HepG2 (cell line): ENCODE measurements at regions not wholly inside any gene's neighbourhood (a gene's known extent, or its start where the extent isn't known, plus 50 kb on each side); places are given as distances from the start of the nearest gene placed in this dataset.

Experiments
- ATAC-seq: fragments of 200-7000 bp; cut with Tn5 transposase; 3 replicates; pipeline ENCODE4 v1.9.1; 2020; ENCODE audit warnings: mild to moderate bottlenecking, moderate library complexity
- BruUV-seq: library from RNA; stranded (reverse); fragments of 400-500 nt; replicated peaks from 2 replicates; lab custom pipeline; 2021; lab: Mats Ljungman, UMichigan
- CTCF ChIA-PET: fragments of 300-600 bp; formaldehyde crosslinking; extraction: SDS; loops from one replicate; lab custom pipeline; 2021; ENCODE audit warnings: low total read pairs, inconsistent platforms, low intra/inter-chr PET ratio; lab: Yijun Ruan, JAX
- POLR2A ChIA-PET: fragments of 350-600 bp; sonication (Branson Sonifier 250); formaldehyde crosslinking; loops from one replicate; lab custom pipeline; 2020; ENCODE audit warnings: antibody characterized with exemption, inconsistent platforms; lab: Yijun Ruan, JAX
- DNase-seq: peaks from one replicate; pipeline ENCODE4 v3.0.0-alpha.2; 2015; ENCODE audit warnings: low spot score
- FAIRE-seq: peaks from 3 replicates; lab custom pipeline; 2011; peaks lifted over from hg19 to GRCh38; lab: Jason Lieb, UNC
- H2AFZ ChIP-seq: one replicate; pipeline ENCODE4 v1.6.1; 2011; ENCODE audit warnings: low read length, inconsistent platforms
- H3K27ac ChIP-seq: fragments of 300-600 bp; 3 replicates; pipeline ENCODE4 v1.8.0; 2011; ENCODE audit warnings: mixed run types, mild to moderate bottlenecking, mixed read lengths, low read length, inconsistent platforms; ENCODE audit not compliant: insufficient read depth; ENCODE audit errors: extremely low read length
- H3K27me3 ChIP-seq, 2 experiments: fragments of 200-600 bp in 1 of 2; 2 replicates in 1 of 2; 3 replicates in 1 of 2; pipeline versions ENCODE4 v1.6.0 to v1.8.0; 2011; ENCODE audit warnings: low read length in 2 of 2, mild to moderate bottlenecking in 2 of 2, moderate library complexity in 2 of 2, inconsistent platforms in 1 of 2; ENCODE audit not compliant: insufficient read depth in 2 of 2, control insufficient read depth in 1 of 2
- H3K36me3 ChIP-seq, 2 experiments: fragments of 200-600 bp in 1 of 2; replicated peaks in 1 of 2; 2 replicates in 1 of 2; 3 replicates in 1 of 2; pipeline versions ENCODE4 v1.5.1 to v1.8.0; 2011; ENCODE audit warnings: low read length in 2 of 2, inconsistent platforms in 1 of 2; ENCODE audit not compliant: insufficient read depth in 2 of 2, control insufficient read depth in 1 of 2
- H3K4me1 ChIP-seq: 2 replicates; pipeline ENCODE4 v1.5.1; 2012; ENCODE audit warnings: low read length, inconsistent platforms; ENCODE audit not compliant: insufficient read depth
- H3K4me2 ChIP-seq: 2 replicates; pipeline ENCODE4 v1.6.0; 2011; ENCODE audit warnings: low read depth, low read length, inconsistent platforms
- H3K4me3 ChIP-seq, 3 experiments: fragments of 200-600 bp in 1 of 3; sonication (generic), shearing (Covaris generic) in 1 of 3; replicated peaks in 1 of 3; 2 replicates each; pipeline ENCODE4 v1.5.1; 2011 to 2016; ENCODE audit warnings: low read length in 3 of 3, inconsistent platforms in 2 of 3, low read depth in 2 of 3, mild to moderate bottlenecking in 2 of 3, control low read depth in 1 of 3, mixed read lengths in 1 of 3; ENCODE audit not compliant: insufficient read depth in 1 of 3
- H3K79me2 ChIP-seq: one replicate; pipeline ENCODE4 v1.6.1; 2011; ENCODE audit warnings: low read length, inconsistent platforms; ENCODE audit not compliant: insufficient read depth
- H3K9ac ChIP-seq: 2 replicates; pipeline ENCODE4 v1.6.0; 2011; ENCODE audit warnings: mild to moderate bottlenecking, low read depth, low read length, inconsistent platforms; ENCODE audit not compliant: insufficient read depth
- H3K9me3 ChIP-seq: 2 replicates; pipeline ENCODE4 v1.5.1; 2012; ENCODE audit warnings: mild to moderate bottlenecking, low read length
- H4K20me1 ChIP-seq: 2 replicates; pipeline ENCODE4 v1.6.0; 2011; ENCODE audit warnings: inconsistent platforms, mild to moderate bottlenecking, low read length, moderate library complexity; ENCODE audit not compliant: insufficient read depth
- ATM ChIP-seq: fragments of 450-650 bp; IDR thresholded peaks from 2 replicates; pipeline ENCODE4 v1.7.1; 2017; ENCODE audit warnings: mild to moderate bottlenecking, borderline replicate concordance
- CEBPG ChIP-seq: IDR thresholded peaks from 2 replicates; pipeline ENCODE4 v1.6.1; 2016
- PAX8 ChIP-seq: sonication (generic); formaldehyde crosslinking; IDR thresholded peaks from 2 replicates; pipeline ENCODE4 v1.8.0; 2022; ENCODE audit warnings: mild to moderate bottlenecking, missing genetic modification reagents, borderline replicate concordance
- RAD21 ChIP-seq: fragments of 450-650 bp; formaldehyde crosslinking; IDR thresholded peaks from 2 replicates; pipeline ENCODE4 v1.5.0; 2020; ENCODE audit warnings: mild to moderate bottlenecking
- SMC3 ChIP-seq: IDR thresholded peaks from 2 replicates; pipeline ENCODE4 v1.6.1; 2011; ENCODE audit warnings: low read length, improper control_type of control experiment
- STAG1 ChIP-seq: sonication (generic); formaldehyde crosslinking; IDR thresholded peaks from 2 replicates; pipeline ENCODE4 v1.4.0; 2020; ENCODE audit warnings: missing genetic modification reagents
- TP53 ChIP-seq: sonication (generic); formaldehyde crosslinking; conservative IDR thresholded peaks from 2 replicates; pipeline ENCODE4 v1.4.0; 2020; ENCODE audit warnings: missing genetic modification reagents
- WGBS: methylation state at CpG from one replicate; pipeline ENCODE4 v1.1.6; 2017; ENCODE audit warnings: low lambda C conversion rate; 5-methylcytosine and 5-hydroxymethylcytosine counted together
- in situ Hi-C: cut with HindIII; loops from 2 replicates; pipeline ENCODE4 v1.10.0; 2017; ENCODE audit warnings: low pct_unique_long_range_greater_than_20kb; ENCODE audit not compliant: extremely low pct_ligation_motif_present
- intact Hi-C: fragments of 100-400 bp; cut with micrococcal nuclease; formaldehyde crosslinking; loops from one replicate; pipeline ENCODE4 v1.10.0; 2022; ENCODE audit not compliant: unreplicated experiment
- TF ChIP-seq, protein P1 (sequence below): IDR thresholded peaks from 2 replicates; pipeline ENCODE4 v1.6.1; 2016
- TF ChIP-seq, protein P2 (sequence below): sonication (generic); formaldehyde crosslinking; IDR thresholded peaks from 2 replicates; pipeline ENCODE4 v1.5.1; 2020; ENCODE audit warnings: mild to moderate bottlenecking, missing genetic modification reagents, moderate library complexity
- TF ChIP-seq, protein P3 (sequence below): sonication (generic); formaldehyde crosslinking; IDR thresholded peaks from 2 replicates; pipeline ENCODE4 v1.5.0; 2020; ENCODE audit warnings: mild to moderate bottlenecking, missing genetic modification reagents, moderate library complexity

DNA sequence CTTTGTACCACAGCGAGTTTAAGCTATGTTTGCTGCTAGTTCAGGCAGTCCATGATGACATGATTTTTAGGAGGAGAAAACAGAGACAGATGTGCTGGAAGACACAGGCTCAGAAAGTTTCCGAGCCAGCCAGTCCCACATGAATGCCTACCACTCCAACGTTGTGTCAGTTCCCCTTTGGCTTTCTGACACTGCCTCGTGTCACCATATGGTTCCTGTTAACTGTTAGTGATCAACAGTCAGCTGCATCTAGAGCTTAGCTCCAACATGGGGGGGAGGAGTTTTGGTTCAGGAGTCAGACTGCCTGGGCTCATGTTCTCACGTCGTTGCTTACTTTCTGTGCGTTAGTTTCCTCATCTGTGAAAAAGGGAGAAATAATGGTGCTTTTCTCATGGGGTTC, 343.7 kb downstream of the MID1IP1 start (continued):
- TF ChIP-seq TP53 (CRISPR knock-in tag) (no peak), ATM (no peak)
- TF ChIP-seq, all 625 proteins: peak for 0

DNA sequence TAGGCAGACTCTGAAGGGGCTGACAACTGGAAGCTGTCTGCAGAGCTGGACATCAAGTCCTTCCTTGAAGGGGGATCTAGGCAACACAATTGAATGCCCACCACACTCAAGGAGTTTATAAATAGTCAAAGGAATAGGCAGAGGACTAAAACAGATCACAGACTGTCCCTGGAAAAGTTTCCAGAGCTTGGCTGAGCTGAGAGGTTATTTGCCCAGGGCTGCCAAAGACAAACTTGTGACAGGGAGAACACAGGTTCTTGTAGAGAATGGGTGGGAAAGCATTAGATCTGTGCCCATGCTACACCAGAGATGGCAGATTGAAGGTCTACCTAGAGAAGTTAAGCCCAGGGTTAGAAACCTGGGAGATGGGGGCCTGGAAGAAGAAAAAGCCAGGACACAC, 344.6 kb downstream of the MID1IP1 start:
- BruUV-seq: no TSS peak
- Histone ChIP-seq H3K27ac (no peak overlapping the region), H3K9me3 (no peaks in the 10 kb centered on the region), H3K4me1 (peaks cover 8% of the 10 kb centered on the region; the same call in 1 of the 2 replicates), H3K4me2 (no peak overlapping the region), H3K9ac (no peak overlapping the region), H4K20me1 (no peaks in the 10 kb centered on the region), H3K27me3 (no peaks in the 10 kb centered on the region), H3K4me3 (no peak overlapping the region), H3K36me3 (no peaks in the 10 kb centered on the region), H3K79me2 (no peaks in the 10 kb centered on the region), H2AFZ (no peak overlapping the region)
- DNase-seq: no peak
- POLR2A ChIA-PET: no interaction called here
- no peak for ATAC-seq
- in situ Hi-C loops (loop anchor here (10.0 kb wide), 1 partner anchor 391 kb away; no protein-coding TSS in a partner anchor), intact Hi-C loops (no loop called here)
- CTCF ChIA-PET: no interaction called here
- TF ChIP-seq, protein P1, sequence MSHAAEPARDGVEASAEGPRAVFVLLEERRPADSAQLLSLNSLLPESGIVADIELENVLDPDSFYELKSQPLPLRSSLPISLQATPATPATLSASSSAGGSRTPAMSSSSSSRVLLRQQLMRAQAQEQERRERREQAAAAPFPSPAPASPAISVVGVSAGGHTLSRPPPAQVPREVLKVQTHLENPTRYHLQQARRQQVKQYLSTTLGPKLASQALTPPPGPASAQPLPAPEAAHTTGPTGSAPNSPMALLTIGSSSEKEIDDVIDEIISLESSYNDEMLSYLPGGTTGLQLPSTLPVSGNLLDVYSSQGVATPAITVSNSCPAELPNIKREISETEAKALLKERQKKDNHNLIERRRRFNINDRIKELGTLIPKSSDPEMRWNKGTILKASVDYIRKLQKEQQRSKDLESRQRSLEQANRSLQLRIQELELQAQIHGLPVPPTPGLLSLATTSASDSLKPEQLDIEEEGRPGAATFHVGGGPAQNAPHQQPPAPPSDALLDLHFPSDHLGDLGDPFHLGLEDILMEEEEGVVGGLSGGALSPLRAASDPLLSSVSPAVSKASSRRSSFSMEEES: no peak
- TF ChIP-seq PAX8 (CRISPR knock-in tag): no peak
- FAIRE-seq: no peak

DNA sequence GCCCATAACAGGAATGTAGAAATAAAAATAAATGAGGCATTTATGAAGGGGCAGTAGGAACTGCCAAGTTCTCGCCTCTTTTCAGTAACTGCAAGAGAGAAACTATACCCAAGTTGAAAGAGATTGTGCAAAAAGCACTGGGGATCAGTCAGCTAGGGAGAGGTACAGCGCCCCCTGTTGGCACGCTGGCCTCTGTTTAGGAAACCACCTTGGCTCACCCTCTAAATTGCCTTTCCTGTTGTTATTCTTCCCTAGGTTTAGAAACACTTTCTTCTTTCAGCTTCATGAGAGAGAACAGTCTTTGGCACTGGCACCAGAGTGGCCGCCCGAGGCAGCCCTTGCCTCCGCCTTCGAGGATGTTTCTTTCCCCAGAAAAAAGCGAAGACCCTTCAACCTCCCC, 348.5 kb downstream of the MID1IP1 start:
- Histone ChIP-seq H3K4me2 (no peak overlapping the region), H3K9ac (no peak overlapping the region), H3K4me3 (no peak overlapping the region), H3K4me1 (peaks cover 8% of the 10 kb centered on the region; the same call in 1 of the 2 replicates), H3K9me3 (no peaks in the 10 kb centered on the region), H3K27me3 (no peaks in the 10 kb centered on the region), H4K20me1 (no peaks in the 10 kb centered on the region), H2AFZ (no peak overlapping the region), H3K36me3 (no peaks in the 10 kb centered on the region), H3K79me2 (no peaks in the 10 kb centered on the region), H3K27ac (no peak overlapping the region)
- WGBS: 15% methylated on average over 8 of the region's 8 CpGs
- intact Hi-C loops: loop anchor here (2.0 kb wide), 1 partner anchor 167 kb away; no protein-coding TSS in a partner anchor
- peak; percentile 3 for DNase-seq
- in situ Hi-C loops: loop anchor here (10.0 kb wide), 1 partner anchor 395 kb away; no protein-coding TSS in a partner anchor
- BruUV-seq: no TSS peak
- ChIA-PET POLR2A (interaction anchor here (1.0 kb wide), 1 partner anchor 344 kb away, joined by 3 read pairs; no protein-coding TSS in a partner anchor), CTCF (interaction anchor here (0.8 to 4.3 kb wide), 2 partner anchors 382 to 395 kb away, joined by 3 to 23 read pairs; no protein-coding TSS in a partner anchor)
- FAIRE-seq: no peak
- TF ChIP-seq STAG1 (CRISPR knock-in tag): peak; percentile 73
- TF ChIP-seq, protein P2, sequence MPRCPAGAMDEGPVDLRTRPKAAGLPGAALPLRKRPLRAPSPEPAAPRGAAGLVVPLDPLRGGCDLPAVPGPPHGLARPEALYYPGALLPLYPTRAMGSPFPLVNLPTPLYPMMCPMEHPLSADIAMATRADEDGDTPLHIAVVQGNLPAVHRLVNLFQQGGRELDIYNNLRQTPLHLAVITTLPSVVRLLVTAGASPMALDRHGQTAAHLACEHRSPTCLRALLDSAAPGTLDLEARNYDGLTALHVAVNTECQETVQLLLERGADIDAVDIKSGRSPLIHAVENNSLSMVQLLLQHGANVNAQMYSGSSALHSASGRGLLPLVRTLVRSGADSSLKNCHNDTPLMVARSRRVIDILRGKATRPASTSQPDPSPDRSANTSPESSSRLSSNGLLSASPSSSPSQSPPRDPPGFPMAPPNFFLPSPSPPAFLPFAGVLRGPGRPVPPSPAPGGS (CRISPR knock-in tag): no peak
- TF ChIP-seq, protein P3, sequence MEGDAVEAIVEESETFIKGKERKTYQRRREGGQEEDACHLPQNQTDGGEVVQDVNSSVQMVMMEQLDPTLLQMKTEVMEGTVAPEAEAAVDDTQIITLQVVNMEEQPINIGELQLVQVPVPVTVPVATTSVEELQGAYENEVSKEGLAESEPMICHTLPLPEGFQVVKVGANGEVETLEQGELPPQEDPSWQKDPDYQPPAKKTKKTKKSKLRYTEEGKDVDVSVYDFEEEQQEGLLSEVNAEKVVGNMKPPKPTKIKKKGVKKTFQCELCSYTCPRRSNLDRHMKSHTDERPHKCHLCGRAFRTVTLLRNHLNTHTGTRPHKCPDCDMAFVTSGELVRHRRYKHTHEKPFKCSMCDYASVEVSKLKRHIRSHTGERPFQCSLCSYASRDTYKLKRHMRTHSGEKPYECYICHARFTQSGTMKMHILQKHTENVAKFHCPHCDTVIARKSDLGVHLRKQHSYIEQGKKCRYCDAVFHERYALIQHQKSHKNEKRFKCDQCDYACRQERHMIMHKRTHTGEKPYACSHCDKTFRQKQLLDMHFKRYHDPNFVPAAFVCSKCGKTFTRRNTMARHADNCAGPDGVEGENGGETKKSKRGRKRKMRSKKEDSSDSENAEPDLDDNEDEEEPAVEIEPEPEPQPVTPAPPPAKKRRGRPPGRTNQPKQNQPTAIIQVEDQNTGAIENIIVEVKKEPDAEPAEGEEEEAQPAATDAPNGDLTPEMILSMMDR: peak; percentile 68
- 0 out of 2 replicates have a peak, but pooled peaks have one; percentile 19 for TF ChIP-seq CEBPG (CRISPR knock-in tag)
- TF ChIP-seq RAD21 (CRISPR knock-in tag): 0 out of 2 replicates have a peak, but pooled peaks have one; percentile 25
- peak; percentile 74; the same call in 1 of the 2 replicates for TF ChIP-seq SMC3
- peak; percentile 64 for ATAC-seq
